GM19351 (cell line): ENCODE measurements at regions not wholly inside any gene's neighbourhood (a gene's known extent, or its start where the extent isn't known, plus 50 kb on each side); places are given as distances from the start of the nearest gene placed in this dataset.

Experiments used
- ATAC-seq: cut with Tn5 transposase; IDR thresholded peaks from one replicate; pipeline ENCODE4 v1.9.1; 2021; ENCODE audit warnings: mild to moderate bottlenecking, moderate library complexity; ENCODE audit not compliant: unreplicated experiment

GRCh38 chr6:92181347-92181746, 1238.0 kb downstream of the EPHA7 start:
- no peak for ATAC-seq

- no peak for ATAC-seq
Observed at GRCh38 chr6:92180090-92180489, 1239.3 kb downstream of the EPHA7 start.

GRCh38 chr6:92176666-92177065, 1242.7 kb downstream of the EPHA7 start:
- no peak for ATAC-seq

- ATAC-seq: no peak
Observed at GRCh38 chr6:92174398-92175073, 1244.8 kb downstream of the EPHA7 start.

- no peak for ATAC-seq
Observed at GRCh38 chr6:92169506-92169905, 1249.9 kb downstream of the EPHA7 start.

- ATAC-seq: no peak
Observed at GRCh38 chr6:92166666-92167065, 1252.7 kb downstream of the EPHA7 start.

GRCh38 chr6:92161953-92162352, 1257.4 kb downstream of the EPHA7 start:
- ATAC-seq: no peak

- ATAC-seq: no peak
Observed at GRCh38 chr6:92160226-92160625, 1259.1 kb downstream of the EPHA7 start.

GRCh38 chr6:92159046-92159445, 1260.3 kb downstream of the EPHA7 start:
- no peak for ATAC-seq

GRCh38 chr6:92150553-92150952, 1268.8 kb downstream of the EPHA7 start:
- no peak for ATAC-seq

- ATAC-seq: no peak
Observed at GRCh38 chr6:92147246-92147645, 1272.1 kb downstream of the EPHA7 start.

- ATAC-seq: no peak
Observed at GRCh38 chr6:92139601-92140000, 1279.8 kb downstream of the EPHA7 start.

GRCh38 chr6:92132957-92133356, 1286.4 kb downstream of the EPHA7 start:
- no peak for ATAC-seq

- ATAC-seq: no peak
Observed at GRCh38 chr6:92132457-92132856, 1286.9 kb downstream of the EPHA7 start.

GRCh38 chr6:92130944-92131343, 1288.4 kb downstream of the EPHA7 start:
- ATAC-seq: no peak

- ATAC-seq: no peak
Observed at GRCh38 chr6:92126983-92127382, 1292.4 kb downstream of the EPHA7 start.

GRCh38 chr6:92126088-92126487, 1293.3 kb downstream of the EPHA7 start:
- no peak for ATAC-seq

GRCh38 chr6:92125681-92126080, 1293.7 kb downstream of the EPHA7 start:
- no peak for ATAC-seq

- no peak for ATAC-seq
Observed at GRCh38 chr6:92124200-92124651, 1295.1 kb downstream of the EPHA7 start.

GRCh38 chr6:92122746-92123145, 1296.6 kb downstream of the EPHA7 start:
- ATAC-seq: no peak

- no peak for ATAC-seq
Observed at GRCh38 chr6:92121228-92121627, 1298.1 kb downstream of the EPHA7 start.

GRCh38 chr6:92117800-92118199, 1301.6 kb downstream of the EPHA7 start:
- no peak for ATAC-seq

- ATAC-seq: no peak
Observed at GRCh38 chr6:92114797-92115196, 1304.6 kb downstream of the EPHA7 start.
